HPDE6-E6E7 (cell line): ENCODE measurements at regions not wholly inside any gene's neighbourhood (a gene's known extent, or its start where the extent isn't known, plus 50 kb on each side); places are given as distances from the start of the nearest gene placed in this dataset.

Experiments
- DNase-seq: peaks from one replicate; pipeline ENCODE4 v3.0.0; 2011; ENCODE audit warnings: missing footprints; ENCODE audit errors: extremely low spot score

- no peak for DNase-seq
Measured at GRCh38 chr7:116445447-116446211, 53.9 kb upstream of the CAV2 start.

GRCh38 chr7:116446212-116446855 lies 53.2 kb upstream of the CAV2 start:
- no peak for DNase-seq

GRCh38 chr7:116447436-116447835 lies 52.1 kb upstream of the CAV2 start:
- no peak for DNase-seq

GRCh38 chr7:116447966-116448839 lies 51.3 kb upstream of the CAV2 start:
- no peak for DNase-seq

- no peak for DNase-seq
Measured at GRCh38 chr7:116449441-116449840, 50.1 kb upstream of the CAV2 start.
